ENCODE measurements at regions not wholly inside any gene's neighbourhood (a gene's known extent, or its start where the extent isn't known, plus 50 kb on each side); places are given as distances from the start of the nearest gene placed in this dataset.
A peak's percentile ranks its signal among the peaks of the same experiment; 100 is the strongest.

DNA sequence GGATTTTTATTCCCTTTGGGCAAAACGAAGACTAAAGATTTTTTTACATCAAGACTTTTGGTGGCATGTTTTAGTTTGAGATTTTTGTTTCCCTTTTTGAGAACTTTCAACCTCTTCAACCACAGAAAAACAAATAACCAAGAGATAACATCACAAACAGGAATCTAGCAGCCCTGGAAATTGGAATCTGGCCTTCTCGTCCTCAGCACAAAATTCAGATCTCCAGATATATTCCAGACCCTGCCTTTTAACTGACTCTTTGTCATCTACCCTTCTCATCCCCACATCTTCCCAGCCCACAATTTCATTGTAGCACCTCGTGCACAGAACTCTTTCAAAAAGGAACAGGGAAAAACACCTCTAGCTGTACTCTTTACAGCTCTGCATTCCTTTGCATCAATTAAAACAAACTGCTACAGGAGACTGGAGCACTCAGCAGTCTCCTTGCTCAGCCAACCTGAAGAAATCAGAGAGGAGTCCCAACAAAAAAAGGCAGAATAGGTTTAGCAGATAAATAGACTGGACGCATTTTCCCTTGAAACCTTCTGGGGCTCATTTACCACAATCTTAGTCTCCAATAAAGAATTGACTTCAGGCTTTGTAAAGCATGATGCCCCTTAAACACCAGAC, 251.0 kb downstream of the TTLL7 start:
- Mint-ChIP-seq H3K9me3 (peaks cover 8% of the 10 kb centered on the region), H3K36me3 (no peaks in the 10 kb centered on the region), H3K27me3 (ENCODE audit: low read depth) (no peaks in the 10 kb centered on the region), H3K4me3 (no peak overlapping the region), H3K4me1 (peaks cover 6% of the 10 kb centered on the region), H3K27ac (no peak overlapping the region)
- TF ChIP-seq, protein P1, sequence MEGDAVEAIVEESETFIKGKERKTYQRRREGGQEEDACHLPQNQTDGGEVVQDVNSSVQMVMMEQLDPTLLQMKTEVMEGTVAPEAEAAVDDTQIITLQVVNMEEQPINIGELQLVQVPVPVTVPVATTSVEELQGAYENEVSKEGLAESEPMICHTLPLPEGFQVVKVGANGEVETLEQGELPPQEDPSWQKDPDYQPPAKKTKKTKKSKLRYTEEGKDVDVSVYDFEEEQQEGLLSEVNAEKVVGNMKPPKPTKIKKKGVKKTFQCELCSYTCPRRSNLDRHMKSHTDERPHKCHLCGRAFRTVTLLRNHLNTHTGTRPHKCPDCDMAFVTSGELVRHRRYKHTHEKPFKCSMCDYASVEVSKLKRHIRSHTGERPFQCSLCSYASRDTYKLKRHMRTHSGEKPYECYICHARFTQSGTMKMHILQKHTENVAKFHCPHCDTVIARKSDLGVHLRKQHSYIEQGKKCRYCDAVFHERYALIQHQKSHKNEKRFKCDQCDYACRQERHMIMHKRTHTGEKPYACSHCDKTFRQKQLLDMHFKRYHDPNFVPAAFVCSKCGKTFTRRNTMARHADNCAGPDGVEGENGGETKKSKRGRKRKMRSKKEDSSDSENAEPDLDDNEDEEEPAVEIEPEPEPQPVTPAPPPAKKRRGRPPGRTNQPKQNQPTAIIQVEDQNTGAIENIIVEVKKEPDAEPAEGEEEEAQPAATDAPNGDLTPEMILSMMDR (IDR thresholded peaks at IDR 0.05; ENCODE audit: unreplicated experiment) = no peak
- no peak for DNase-seq (ENCODE audit: low spot score in 2 of 2, unreplicated experiment in 2 of 2)

GRCh38 chr1:83746234-83746633, 252.7 kb downstream of the TTLL7 start:
- Mint-ChIP-seq H3K36me3 (no peaks in the 10 kb centered on the region), H3K9me3 (peaks cover 2% of the 10 kb centered on the region), H3K4me3 (no peak overlapping the region), H3K27ac (no peak overlapping the region), H3K4me1 (peaks cover 19% of the 10 kb centered on the region), H3K27me3 (ENCODE audit: low read depth) (no peaks in the 10 kb centered on the region)
- TF ChIP-seq, protein P1 (IDR thresholded peaks at IDR 0.05; ENCODE audit: unreplicated experiment) = no peak
- DNase-seq (ENCODE audit: low spot score in 2 of 2, unreplicated experiment in 2 of 2) = no peak

DNA sequence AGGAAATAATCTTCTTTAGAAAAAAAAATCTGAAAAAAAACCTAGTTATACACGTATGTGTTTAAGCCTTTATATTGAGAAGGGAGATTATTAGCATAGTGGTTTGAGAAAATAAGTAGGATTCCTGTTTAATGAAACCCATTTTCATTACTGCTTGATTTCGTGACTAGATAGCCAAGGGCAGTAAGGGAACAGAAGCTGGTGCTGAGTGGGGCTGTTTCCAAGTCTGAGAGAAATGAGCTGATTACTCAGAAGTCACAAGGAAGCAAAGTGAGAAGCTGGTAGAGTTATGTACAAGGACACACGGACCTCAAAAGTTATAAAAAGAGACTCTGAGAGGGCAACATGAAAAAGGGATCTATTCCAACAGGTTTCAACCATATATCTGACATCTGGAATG, 256.5 kb downstream of the TTLL7 start:
- Mint-ChIP-seq H3K36me3 (no peaks in the 10 kb centered on the region), H3K9me3 (peaks cover 4% of the 10 kb centered on the region), H3K27me3 (ENCODE audit: low read depth) (no peaks in the 10 kb centered on the region), H3K4me3 (no peak overlapping the region), H3K4me1 (peaks cover 16% of the 10 kb centered on the region), H3K27ac (no peak overlapping the region)
- TF ChIP-seq, protein P1 (IDR thresholded peaks at IDR 0.05; ENCODE audit: unreplicated experiment) = no peak
- DNase-seq (ENCODE audit: low spot score in 2 of 2, unreplicated experiment in 2 of 2) = no peak

- H3K9me3 Mint-ChIP-seq = peaks cover 4% of the 10 kb centered on the region
- no peak for DNase-seq (ENCODE audit: low spot score in 2 of 2, unreplicated experiment in 2 of 2)
- H3K27ac Mint-ChIP-seq = no peak overlapping the region
- no peaks in the 10 kb centered on the region for H3K36me3 Mint-ChIP-seq
- H3K4me1 Mint-ChIP-seq = peaks cover 16% of the 10 kb centered on the region
- TF ChIP-seq, protein P1 (IDR thresholded peaks at IDR 0.05; ENCODE audit: unreplicated experiment) = no peak
- H3K4me3 Mint-ChIP-seq = no peak overlapping the region
- H3K27me3 Mint-ChIP-seq (ENCODE audit: low read depth) = no peaks in the 10 kb centered on the region
Measured at GRCh38 chr1:83741770-83742169, 257.2 kb downstream of the TTLL7 start.

GRCh38 chr1:83741348-83741747, 257.6 kb downstream of the TTLL7 start:
- no peak for DNase-seq (ENCODE audit: low spot score in 2 of 2, unreplicated experiment in 2 of 2)
- peaks cover 16% of the 10 kb centered on the region for H3K4me1 Mint-ChIP-seq
- H3K4me3 Mint-ChIP-seq = no peak overlapping the region
- TF ChIP-seq, protein P1 (IDR thresholded peaks at IDR 0.05; ENCODE audit: unreplicated experiment) = no peak
- no peak overlapping the region for H3K27ac Mint-ChIP-seq
- H3K36me3 Mint-ChIP-seq = no peaks in the 10 kb centered on the region
- H3K9me3 Mint-ChIP-seq = peaks cover 4% of the 10 kb centered on the region
- no peaks in the 10 kb centered on the region for H3K27me3 Mint-ChIP-seq (ENCODE audit: low read depth)

GRCh38 chr1:83735526-83735925, 263.4 kb downstream of the TTLL7 start:
- TF ChIP-seq, protein P1 (IDR thresholded peaks at IDR 0.05; ENCODE audit: unreplicated experiment) = no peak
- Mint-ChIP-seq H3K27me3 (ENCODE audit: low read depth) (no peaks in the 10 kb centered on the region), H3K27ac (peak overlapping the region; percentile 19), H3K4me1 (no peaks in the 10 kb centered on the region), H3K36me3 (no peaks in the 10 kb centered on the region), H3K9me3 (peaks cover 4% of the 10 kb centered on the region), H3K4me3 (no peak overlapping the region)
- DNase-seq (ENCODE audit: low spot score in 2 of 2, unreplicated experiment in 2 of 2) = no peak
